ENCODE measurements at regions not wholly inside any gene's neighbourhood (a gene's known extent, or its start where the extent isn't known, plus 50 kb on each side); places are given as distances from the start of the nearest gene placed in this dataset.

DNA sequence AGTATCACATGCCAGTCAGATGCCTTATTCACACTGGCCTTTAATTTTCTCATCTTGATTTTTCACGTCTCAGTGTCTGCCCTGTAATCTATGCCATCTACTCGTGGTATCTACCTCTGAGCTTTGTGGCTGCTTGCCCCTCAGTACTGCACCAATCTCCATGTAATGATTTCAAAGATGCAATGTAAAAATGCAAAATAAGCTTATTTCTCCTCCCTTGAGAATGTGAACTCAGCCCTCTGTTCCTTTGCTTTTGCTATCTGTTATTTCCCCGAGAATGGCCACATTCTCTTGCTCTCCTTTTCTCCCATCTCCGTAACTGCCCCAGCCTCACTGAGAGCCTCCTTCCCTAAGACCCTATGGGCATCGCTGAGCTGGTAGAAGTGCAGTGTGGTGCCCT lies 317.5 kb downstream of the SFMBT2 start:
- no peaks in the 10 kb centered on the region for H3K27me3 ChIP-seq (ENCODE audit: control insufficient read depth in 1 of 2, insufficient read depth in 2 of 2, low read length in 2 of 2)
- no peak overlapping the region for H3K27ac ChIP-seq (ENCODE audit: low read depth in 2 of 2, low read length in 1 of 2)
- H3K4me3 ChIP-seq (ENCODE audit: low read depth in 1 of 2, low read length in 2 of 2), result no peak overlapping the region
- H3K36me3 ChIP-seq (ENCODE audit: control insufficient read depth in 2 of 2, insufficient read depth in 2 of 2, low read length in 1 of 2), result no peaks in the 10 kb centered on the region
- WGBS, 2 donors, result 92% methylated on average over 5 of the region's 5 CpGs
- H3K4me1 ChIP-seq (ENCODE audit: control insufficient read depth in 2 of 2, insufficient read depth in 2 of 2, low read length in 1 of 2), result no peaks in the 10 kb centered on the region
- no peaks in the 10 kb centered on the region for H3K9me3 ChIP-seq (ENCODE audit: control insufficient read depth in 2 of 2, insufficient read depth in 1 of 2, low read depth in 1 of 2, low read length in 1 of 2)

- Histone ChIP-seq H3K27me3 (ENCODE audit: control insufficient read depth in 1 of 2, insufficient read depth in 2 of 2, low read length in 2 of 2) (no peaks in the 10 kb centered on the region), H3K4me3 (ENCODE audit: low read depth in 1 of 2, low read length in 2 of 2) (no peak overlapping the region), H3K9me3 (ENCODE audit: control insufficient read depth in 2 of 2, insufficient read depth in 1 of 2, low read depth in 1 of 2, low read length in 1 of 2) (no peaks in the 10 kb centered on the region), H3K27ac (ENCODE audit: low read depth in 2 of 2, low read length in 1 of 2) (no peak overlapping the region), H3K36me3 (ENCODE audit: control insufficient read depth in 2 of 2, insufficient read depth in 2 of 2, low read length in 1 of 2) (no peaks in the 10 kb centered on the region), H3K4me1 (ENCODE audit: control insufficient read depth in 2 of 2, insufficient read depth in 2 of 2, low read length in 1 of 2) (no peaks in the 10 kb centered on the region)
- 83 to 87% methylated on average over 7 of the region's 7 CpGs for WGBS, 2 donors
These were observed 318.2 kb downstream of the SFMBT2 start for GRCh38 chr10:7092603-7093002.

DNA sequence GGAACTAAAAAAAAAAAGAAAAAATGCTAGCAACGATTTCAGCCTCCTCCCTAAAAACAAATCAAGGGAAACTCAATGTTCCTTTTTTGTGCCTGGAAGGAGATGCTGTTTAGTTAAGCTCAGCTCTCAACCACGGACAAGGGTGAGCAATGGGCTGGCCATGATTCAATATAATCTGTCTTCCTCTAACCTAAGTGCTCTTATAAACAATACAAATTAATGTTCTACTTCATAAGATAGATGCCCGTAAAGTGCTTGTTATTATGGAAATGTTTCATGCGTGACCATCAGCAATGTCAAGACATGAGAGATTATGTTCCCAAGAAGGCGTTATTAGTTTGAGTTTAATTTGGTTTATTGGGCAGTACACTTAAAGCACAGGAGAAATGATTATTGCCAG lies 320.3 kb downstream of the SFMBT2 start:
- Histone ChIP-seq H3K27ac (ENCODE audit: low read depth in 2 of 2, low read length in 1 of 2) (no peak overlapping the region), H3K27me3 (ENCODE audit: control insufficient read depth in 1 of 2, insufficient read depth in 2 of 2, low read length in 2 of 2) (no peaks in the 10 kb centered on the region), H3K36me3 (ENCODE audit: control insufficient read depth in 2 of 2, insufficient read depth in 2 of 2, low read length in 1 of 2) (no peaks in the 10 kb centered on the region), H3K4me1 (ENCODE audit: control insufficient read depth in 2 of 2, insufficient read depth in 2 of 2, low read length in 1 of 2) (peaks cover 0 to 3% of the 10 kb centered on the region in 2 donors), H3K4me3 (ENCODE audit: low read depth in 1 of 2, low read length in 2 of 2) (no peak overlapping the region), H3K9me3 (ENCODE audit: control insufficient read depth in 2 of 2, insufficient read depth in 1 of 2, low read depth in 1 of 2, low read length in 1 of 2) (no peaks in the 10 kb centered on the region)
- WGBS, 2 donors, result 27 to 45% methylated on average over 5 of the region's 5 CpGs

DNA sequence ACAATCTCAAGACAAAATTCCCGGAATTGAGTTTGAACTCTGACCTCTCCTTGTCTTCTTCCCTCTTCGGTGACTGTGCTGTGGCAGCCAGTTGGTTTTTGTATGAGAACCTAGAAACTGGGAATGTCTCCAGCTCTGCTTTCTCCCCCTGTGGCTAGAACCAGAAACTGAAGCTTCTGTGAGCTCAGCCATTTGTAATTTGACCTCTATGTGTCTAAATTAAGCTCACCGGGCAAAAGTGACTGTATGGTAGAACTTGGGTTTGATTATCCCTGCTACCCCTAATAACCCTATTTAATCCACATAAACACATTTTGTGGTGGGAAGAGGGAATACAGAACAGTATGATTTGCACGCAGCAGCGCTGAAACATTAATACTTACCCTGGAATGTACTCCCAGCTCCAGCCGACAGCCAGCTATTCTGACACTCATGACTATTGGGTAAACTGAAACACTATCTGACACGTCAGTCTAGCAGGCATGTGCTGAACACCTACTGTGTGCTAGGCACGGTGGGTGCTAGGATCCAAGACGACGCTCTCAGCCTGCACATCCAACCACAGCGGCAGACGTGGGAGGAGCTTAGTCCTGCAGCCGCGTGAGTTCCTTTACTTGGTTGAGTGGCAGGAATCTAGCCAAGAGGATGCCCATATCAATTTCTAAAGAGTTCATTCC lies 324.8 kb downstream of the SFMBT2 start:
- H3K4me1 ChIP-seq (ENCODE audit: control insufficient read depth in 2 of 2, insufficient read depth in 2 of 2, low read length in 1 of 2), result peaks cover 0 to 3% of the 10 kb centered on the region in 2 donors
- H3K36me3 ChIP-seq (ENCODE audit: control insufficient read depth in 2 of 2, insufficient read depth in 2 of 2, low read length in 1 of 2), result no peaks in the 10 kb centered on the region
- WGBS, 2 donors, result 72 to 75% methylated on average over 14 of the region's 14 CpGs
- no peaks in the 10 kb centered on the region for H3K9me3 ChIP-seq (ENCODE audit: control insufficient read depth in 2 of 2, insufficient read depth in 1 of 2, low read depth in 1 of 2, low read length in 1 of 2)
- H3K27me3 ChIP-seq (ENCODE audit: control insufficient read depth in 1 of 2, insufficient read depth in 2 of 2, low read length in 2 of 2), result no peaks in the 10 kb centered on the region
- H3K4me3 ChIP-seq (ENCODE audit: low read depth in 1 of 2, low read length in 2 of 2), result no peak overlapping the region
- H3K27ac ChIP-seq (ENCODE audit: low read depth in 2 of 2, low read length in 1 of 2), result no peak overlapping the region

GRCh38 chr10:7085147-7085912 lies 325.5 kb downstream of the SFMBT2 start:
- H3K9me3 ChIP-seq (ENCODE audit: control insufficient read depth in 2 of 2, insufficient read depth in 1 of 2, low read depth in 1 of 2, low read length in 1 of 2), result no peaks in the 10 kb centered on the region
- 47 to 55% methylated on average over 10 of the region's 10 CpGs for WGBS, 2 donors
- H3K4me1 ChIP-seq (ENCODE audit: control insufficient read depth in 2 of 2, insufficient read depth in 2 of 2, low read length in 1 of 2), result peaks cover 0 to 4% of the 10 kb centered on the region in 2 donors
- no peaks in the 10 kb centered on the region for H3K27me3 ChIP-seq (ENCODE audit: control insufficient read depth in 1 of 2, insufficient read depth in 2 of 2, low read length in 2 of 2)
- H3K27ac ChIP-seq (ENCODE audit: low read depth in 2 of 2, low read length in 1 of 2), result no peak overlapping the region
- no peaks in the 10 kb centered on the region for H3K36me3 ChIP-seq (ENCODE audit: control insufficient read depth in 2 of 2, insufficient read depth in 2 of 2, low read length in 1 of 2)
- no peak overlapping the region for H3K4me3 ChIP-seq (ENCODE audit: low read depth in 1 of 2, low read length in 2 of 2)

- H3K36me3 ChIP-seq (ENCODE audit: control insufficient read depth in 2 of 2, insufficient read depth in 2 of 2, low read length in 1 of 2), result no peaks in the 10 kb centered on the region
- H3K4me1 ChIP-seq (ENCODE audit: control insufficient read depth in 2 of 2, insufficient read depth in 2 of 2, low read length in 1 of 2), result peaks cover 0 to 4% of the 10 kb centered on the region in 2 donors
- no peak overlapping the region for H3K4me3 ChIP-seq (ENCODE audit: low read depth in 1 of 2, low read length in 2 of 2)
- H3K27ac ChIP-seq (ENCODE audit: low read depth in 2 of 2, low read length in 1 of 2), result no peak overlapping the region
- no peaks in the 10 kb centered on the region for H3K27me3 ChIP-seq (ENCODE audit: control insufficient read depth in 1 of 2, insufficient read depth in 2 of 2, low read length in 2 of 2)
- WGBS, 2 donors, result 71% methylated on average over 9 of the region's 9 CpGs
- no peaks in the 10 kb centered on the region for H3K9me3 ChIP-seq (ENCODE audit: control insufficient read depth in 2 of 2, insufficient read depth in 1 of 2, low read depth in 1 of 2, low read length in 1 of 2)
These were observed 326.4 kb downstream of the SFMBT2 start for GRCh38 chr10:7084280-7085005.

- H3K4me1 ChIP-seq (ENCODE audit: control insufficient read depth in 2 of 2, insufficient read depth in 2 of 2, low read length in 1 of 2), result peaks cover 0 to 4% of the 10 kb centered on the region in 2 donors
- no peak overlapping the region for H3K4me3 ChIP-seq (ENCODE audit: low read depth in 1 of 2, low read length in 2 of 2)
- H3K27ac ChIP-seq (ENCODE audit: low read depth in 2 of 2, low read length in 1 of 2), result no peak overlapping the region
- H3K9me3 ChIP-seq (ENCODE audit: control insufficient read depth in 2 of 2, insufficient read depth in 1 of 2, low read depth in 1 of 2, low read length in 1 of 2), result no peaks in the 10 kb centered on the region
- 32 to 45% methylated on average over 4 of the region's 4 CpGs for WGBS, 2 donors
- H3K27me3 ChIP-seq (ENCODE audit: control insufficient read depth in 1 of 2, insufficient read depth in 2 of 2, low read length in 2 of 2), result no peaks in the 10 kb centered on the region
- H3K36me3 ChIP-seq (ENCODE audit: control insufficient read depth in 2 of 2, insufficient read depth in 2 of 2, low read length in 1 of 2), result no peaks in the 10 kb centered on the region
These were observed 327.9 kb downstream of the SFMBT2 start for GRCh38 chr10:7082967-7083366.

DNA sequence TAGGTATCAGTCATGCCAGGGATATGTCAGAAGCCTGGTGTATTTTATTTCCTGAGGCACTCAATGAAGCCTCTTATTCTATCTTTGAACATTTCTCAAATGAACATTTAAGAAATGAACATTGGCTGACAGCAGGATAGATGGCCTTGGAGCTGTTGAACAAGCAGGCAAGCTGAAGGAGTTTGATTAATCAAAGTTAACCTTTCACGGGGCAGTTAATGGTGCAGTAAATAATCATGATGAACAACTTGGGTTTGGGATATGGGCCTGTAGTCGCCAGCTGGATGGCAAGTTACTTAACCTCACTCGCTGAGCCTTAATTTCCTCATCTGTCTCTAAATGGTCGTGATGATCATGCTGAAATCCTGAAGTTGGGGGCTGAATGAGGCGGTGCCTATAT lies 333.0 kb downstream of the SFMBT2 start:
- Histone ChIP-seq H3K4me1 (ENCODE audit: control insufficient read depth in 2 of 2, insufficient read depth in 2 of 2, low read length in 1 of 2) (peaks cover 0 to 2% of the 10 kb centered on the region in 2 donors), H3K27ac (ENCODE audit: low read depth in 2 of 2, low read length in 1 of 2) (no peak overlapping the region), H3K27me3 (ENCODE audit: control insufficient read depth in 1 of 2, insufficient read depth in 2 of 2, low read length in 2 of 2) (no peaks in the 10 kb centered on the region), H3K4me3 (ENCODE audit: low read depth in 1 of 2, low read length in 2 of 2) (no peak overlapping the region), H3K9me3 (ENCODE audit: control insufficient read depth in 2 of 2, insufficient read depth in 1 of 2, low read depth in 1 of 2, low read length in 1 of 2) (peaks cover 0 to 4% of the 10 kb centered on the region in 2 donors), H3K36me3 (ENCODE audit: control insufficient read depth in 2 of 2, insufficient read depth in 2 of 2, low read length in 1 of 2) (no peaks in the 10 kb centered on the region)
- 77 to 82% methylated on average over 5 of the region's 5 CpGs for WGBS, 2 donors

GRCh38 chr10:7075851-7076250 lies 335.0 kb downstream of the SFMBT2 start:
- WGBS, 2 donors, result 61 to 64% methylated on average over 7 of the region's 7 CpGs
- H3K27me3 ChIP-seq (ENCODE audit: control insufficient read depth in 1 of 2, insufficient read depth in 2 of 2, low read length in 2 of 2), result peaks cover 0 to 2% of the 10 kb centered on the region in 2 donors

More at GRCh38 chr10:7075851-7076250, 335.0 kb downstream of the SFMBT2 start:
- no peaks in the 10 kb centered on the region for H3K36me3 ChIP-seq (ENCODE audit: control insufficient read depth in 2 of 2, insufficient read depth in 2 of 2, low read length in 1 of 2)
- no peak overlapping the region for H3K27ac ChIP-seq (ENCODE audit: low read depth in 2 of 2, low read length in 1 of 2)
- H3K4me3 ChIP-seq (ENCODE audit: low read depth in 1 of 2, low read length in 2 of 2), result no peak overlapping the region
- H3K9me3 ChIP-seq (ENCODE audit: control insufficient read depth in 2 of 2, insufficient read depth in 1 of 2, low read depth in 1 of 2, low read length in 1 of 2), result peaks cover 0 to 4% of the 10 kb centered on the region in 2 donors
- peaks cover 0 to under 1% of the 10 kb centered on the region in 2 donors for H3K4me1 ChIP-seq (ENCODE audit: control insufficient read depth in 2 of 2, insufficient read depth in 2 of 2, low read length in 1 of 2)

Data from esophagus (tissue), 2 donors.